ENCODE measurements at regions not wholly inside any gene's neighbourhood (a gene's known extent, or its start where the extent isn't known, plus 50 kb on each side); places are given as distances from the start of the nearest gene placed in this dataset.

DNA sequence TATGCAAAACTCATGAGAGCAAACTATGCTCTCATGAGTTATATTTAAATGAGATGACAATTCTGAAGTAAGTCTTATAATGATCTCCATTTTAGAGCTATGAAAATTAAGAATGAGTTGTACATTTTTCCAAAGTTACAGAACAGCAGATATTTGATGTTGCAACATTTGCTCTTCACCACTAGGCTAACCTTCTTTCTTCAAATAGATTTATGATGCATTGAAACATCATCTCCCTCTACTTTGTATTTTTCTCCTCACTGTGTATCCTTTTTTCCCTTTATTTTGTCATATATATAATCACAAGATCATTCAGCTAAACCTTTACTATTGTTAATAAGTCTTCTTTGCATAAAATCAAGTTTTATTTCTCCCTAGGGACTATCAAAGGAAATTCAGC is 497.7 kb upstream of the TYRP1 start:
- no peaks in the 10 kb centered on the region for H3K36me3 Mint-ChIP-seq (ENCODE audit: low read depth, unreplicated experiment)
- H3K4me1 Mint-ChIP-seq (ENCODE audit: unreplicated experiment) = no peaks in the 10 kb centered on the region

DNA sequence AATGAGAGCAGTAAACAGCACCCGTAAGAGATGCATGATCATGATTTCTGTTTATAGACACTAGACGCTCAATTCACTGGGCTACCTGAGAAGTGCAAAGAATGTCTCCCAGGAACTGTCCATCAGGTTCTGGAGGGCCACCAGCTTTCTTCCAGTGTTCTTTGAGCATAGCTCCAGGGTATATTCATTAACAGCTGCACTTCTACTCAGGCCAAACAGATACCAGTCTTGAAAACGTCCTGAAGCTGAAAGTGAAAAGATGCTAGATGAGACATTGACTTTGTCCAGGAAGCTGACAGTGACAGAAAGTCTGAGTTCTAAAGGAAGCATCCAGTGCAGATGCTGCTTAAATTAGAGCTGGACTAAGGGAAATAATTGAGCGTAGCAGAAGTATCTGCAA is 488.7 kb upstream of the TYRP1 start:
- Mint-ChIP-seq H3K4me3 (ENCODE audit: unreplicated experiment) (no peak overlapping the region), H3K27me3 (ENCODE audit: unreplicated experiment) (no peaks in the 10 kb centered on the region), H3K27ac (ENCODE audit: unreplicated experiment) (no peak overlapping the region), H3K4me1 (ENCODE audit: unreplicated experiment) (no peaks in the 10 kb centered on the region), H3K9me3 (ENCODE audit: unreplicated experiment) (no peaks in the 10 kb centered on the region), H3K36me3 (ENCODE audit: low read depth, unreplicated experiment) (no peaks in the 10 kb centered on the region)
- TF ChIP-seq, protein P1, sequence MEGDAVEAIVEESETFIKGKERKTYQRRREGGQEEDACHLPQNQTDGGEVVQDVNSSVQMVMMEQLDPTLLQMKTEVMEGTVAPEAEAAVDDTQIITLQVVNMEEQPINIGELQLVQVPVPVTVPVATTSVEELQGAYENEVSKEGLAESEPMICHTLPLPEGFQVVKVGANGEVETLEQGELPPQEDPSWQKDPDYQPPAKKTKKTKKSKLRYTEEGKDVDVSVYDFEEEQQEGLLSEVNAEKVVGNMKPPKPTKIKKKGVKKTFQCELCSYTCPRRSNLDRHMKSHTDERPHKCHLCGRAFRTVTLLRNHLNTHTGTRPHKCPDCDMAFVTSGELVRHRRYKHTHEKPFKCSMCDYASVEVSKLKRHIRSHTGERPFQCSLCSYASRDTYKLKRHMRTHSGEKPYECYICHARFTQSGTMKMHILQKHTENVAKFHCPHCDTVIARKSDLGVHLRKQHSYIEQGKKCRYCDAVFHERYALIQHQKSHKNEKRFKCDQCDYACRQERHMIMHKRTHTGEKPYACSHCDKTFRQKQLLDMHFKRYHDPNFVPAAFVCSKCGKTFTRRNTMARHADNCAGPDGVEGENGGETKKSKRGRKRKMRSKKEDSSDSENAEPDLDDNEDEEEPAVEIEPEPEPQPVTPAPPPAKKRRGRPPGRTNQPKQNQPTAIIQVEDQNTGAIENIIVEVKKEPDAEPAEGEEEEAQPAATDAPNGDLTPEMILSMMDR (IDR thresholded peaks at IDR 0.05; ENCODE audit: unreplicated experiment) = no peak
- no peak for DNase-seq (ENCODE audit: low spot score)

More for the DNA sequence above, 497.7 kb upstream of the TYRP1 start:
- Mint-ChIP-seq H3K27me3 (ENCODE audit: unreplicated experiment) (no peaks in the 10 kb centered on the region), H3K4me3 (ENCODE audit: unreplicated experiment) (no peak overlapping the region), H3K9me3 (ENCODE audit: unreplicated experiment) (no peaks in the 10 kb centered on the region), H3K27ac (ENCODE audit: unreplicated experiment) (no peak overlapping the region)
- no peak for DNase-seq (ENCODE audit: low spot score)
- TF ChIP-seq, protein P1 (IDR thresholded peaks at IDR 0.05; ENCODE audit: unreplicated experiment) = peak; percentile 30

DNA sequence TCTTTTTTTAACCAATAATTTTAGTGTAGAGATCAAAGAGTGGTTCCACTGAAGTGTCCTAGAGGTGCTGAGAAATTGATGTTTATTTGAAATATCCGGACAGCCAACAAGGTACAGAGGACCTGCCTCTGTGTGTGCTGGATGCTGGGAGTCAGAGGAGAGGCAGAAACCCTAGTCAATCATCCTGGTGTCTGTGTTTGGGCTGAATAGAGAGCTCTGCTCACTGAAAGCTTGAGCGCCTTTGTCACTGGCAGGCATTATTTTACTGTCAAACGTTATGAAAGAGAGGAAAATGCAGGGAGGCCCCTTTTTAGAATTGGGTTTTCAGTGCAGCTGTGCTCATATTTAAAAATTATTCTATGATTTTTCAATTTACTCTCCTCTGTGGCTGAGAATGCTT is 480.3 kb upstream of the TYRP1 start:
- Mint-ChIP-seq H3K9me3 (ENCODE audit: unreplicated experiment) (no peaks in the 10 kb centered on the region), H3K4me3 (ENCODE audit: unreplicated experiment) (no peak overlapping the region), H3K27me3 (ENCODE audit: unreplicated experiment) (no peaks in the 10 kb centered on the region), H3K27ac (ENCODE audit: unreplicated experiment) (no peak overlapping the region), H3K36me3 (ENCODE audit: low read depth, unreplicated experiment) (no peaks in the 10 kb centered on the region), H3K4me1 (ENCODE audit: unreplicated experiment) (no peaks in the 10 kb centered on the region)
- DNase-seq (ENCODE audit: low spot score) = no peak
- TF ChIP-seq, protein P1 (IDR thresholded peaks at IDR 0.05; ENCODE audit: unreplicated experiment) = no peak

DNA sequence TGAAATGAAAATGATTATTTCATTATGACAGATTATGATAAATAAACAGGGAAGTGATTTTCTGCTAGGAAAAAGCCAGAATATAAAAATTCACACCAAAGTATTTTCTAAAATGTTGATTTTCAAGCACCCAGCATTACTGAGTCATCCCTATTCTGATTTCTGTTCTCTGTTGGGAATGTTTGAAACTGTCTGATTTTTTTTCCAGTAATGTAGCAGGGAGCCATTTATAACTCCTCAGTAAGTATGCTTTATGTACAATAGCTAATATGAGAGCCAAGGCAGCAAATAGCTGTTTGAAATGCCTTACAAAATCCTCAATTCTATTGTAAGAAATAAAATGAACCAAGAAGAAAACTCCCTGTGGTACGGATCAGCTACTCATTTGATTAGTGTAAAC is 471.7 kb upstream of the TYRP1 start:
- no peaks in the 10 kb centered on the region for H3K9me3 Mint-ChIP-seq (ENCODE audit: unreplicated experiment)
- H3K36me3 Mint-ChIP-seq (ENCODE audit: low read depth, unreplicated experiment) = no peaks in the 10 kb centered on the region
- H3K27ac Mint-ChIP-seq (ENCODE audit: unreplicated experiment) = no peak overlapping the region
- TF ChIP-seq, protein P1 (IDR thresholded peaks at IDR 0.05; ENCODE audit: unreplicated experiment) = no peak
- H3K4me1 Mint-ChIP-seq (ENCODE audit: unreplicated experiment) = no peaks in the 10 kb centered on the region
- DNase-seq (ENCODE audit: low spot score) = no peak
- H3K4me3 Mint-ChIP-seq (ENCODE audit: unreplicated experiment) = no peak overlapping the region
- H3K27me3 Mint-ChIP-seq (ENCODE audit: unreplicated experiment) = no peaks in the 10 kb centered on the region

DNA sequence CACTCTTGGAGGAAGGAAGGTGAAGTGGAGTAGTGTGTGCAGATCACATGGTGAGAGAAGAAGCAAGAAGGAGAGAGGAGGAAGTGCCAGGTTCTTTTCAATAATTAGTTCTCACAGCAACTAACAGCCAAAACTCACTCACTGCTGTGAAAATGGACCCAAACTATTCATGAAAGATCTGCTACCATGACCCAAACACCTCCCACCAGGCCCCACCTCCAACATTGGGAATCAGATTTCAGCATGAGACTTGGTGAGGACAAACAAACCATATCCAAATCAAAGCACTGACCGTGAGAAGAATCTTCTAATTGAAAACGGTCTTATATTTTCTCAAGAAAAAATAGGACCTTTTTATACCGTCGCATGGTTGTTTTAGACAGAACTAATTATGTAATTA is 468.7 kb upstream of the TYRP1 start:
- DNase-seq (ENCODE audit: low spot score) = no peak
- H3K27me3 Mint-ChIP-seq (ENCODE audit: unreplicated experiment) = no peaks in the 10 kb centered on the region
- H3K36me3 Mint-ChIP-seq (ENCODE audit: low read depth, unreplicated experiment) = no peaks in the 10 kb centered on the region
- no peak overlapping the region for H3K27ac Mint-ChIP-seq (ENCODE audit: unreplicated experiment)
- H3K4me3 Mint-ChIP-seq (ENCODE audit: unreplicated experiment) = no peak overlapping the region
- H3K9me3 Mint-ChIP-seq (ENCODE audit: unreplicated experiment) = no peaks in the 10 kb centered on the region
- H3K4me1 Mint-ChIP-seq (ENCODE audit: unreplicated experiment) = no peaks in the 10 kb centered on the region
- TF ChIP-seq, protein P1 (IDR thresholded peaks at IDR 0.05; ENCODE audit: unreplicated experiment) = no peak
